SW 1271 (cell line): ENCODE measurements at regions not wholly inside any gene's neighbourhood (a gene's known extent, or its start where the extent isn't known, plus 50 kb on each side); places are given as distances from the start of the nearest gene placed in this dataset.

Source experiments
- DNase-seq, 2 experiments: peaks; one replicate each; lab custom pipeline; 2025; lab: John Stamatoyannopoulos, UW

DNA sequence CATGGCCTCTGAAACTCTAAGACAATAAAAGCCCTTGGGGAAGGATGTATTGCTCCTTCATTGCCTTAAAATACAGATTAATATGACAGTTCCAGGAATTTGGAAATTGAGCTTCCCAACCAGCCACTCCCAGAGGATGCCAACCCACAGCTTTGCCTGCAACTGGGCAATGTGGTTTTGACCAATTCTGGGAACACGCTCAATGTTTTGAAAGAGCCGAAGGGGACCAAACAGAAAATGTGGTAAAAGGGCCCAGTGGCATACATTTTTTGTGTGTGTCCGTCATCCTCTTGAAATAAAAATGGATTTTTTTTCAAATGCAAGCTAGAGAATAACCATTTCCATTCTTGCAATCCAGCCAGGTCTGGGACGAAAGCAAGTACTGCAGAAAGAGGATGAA lies 88.3 kb upstream of the PLEKHG7 start:
- no peak for DNase-seq

- DNase-seq = no peak
Observed at GRCh38 chr12:92614001-92614400, 88.8 kb upstream of the PLEKHG7 start.

- no peak for DNase-seq
Observed at GRCh38 chr12:92612611-92613010, 90.2 kb upstream of the PLEKHG7 start.

- DNase-seq = peak; percentile 32 to 46
Observed at GRCh38 chr12:92608151-92609091, 94.4 kb upstream of the PLEKHG7 start.

- DNase-seq = no peak
Observed at GRCh38 chr12:92606956-92607355, 95.8 kb upstream of the PLEKHG7 start.

GRCh38 chr12:92605621-92606170 lies 97.1 kb upstream of the PLEKHG7 start:
- no peak for DNase-seq

- no peak for DNase-seq
Observed at GRCh38 chr12:92604786-92605185, 98.0 kb upstream of the PLEKHG7 start.

GRCh38 chr12:92603741-92604432 lies 98.9 kb upstream of the PLEKHG7 start:
- no peak for DNase-seq

GRCh38 chr12:92602930-92603623 lies 99.7 kb upstream of the PLEKHG7 start:
- DNase-seq = no peak

GRCh38 chr12:92602476-92602875 lies 100.3 kb upstream of the PLEKHG7 start:
- DNase-seq = peak in 1 of 2 experiments; percentile 36

DNA sequence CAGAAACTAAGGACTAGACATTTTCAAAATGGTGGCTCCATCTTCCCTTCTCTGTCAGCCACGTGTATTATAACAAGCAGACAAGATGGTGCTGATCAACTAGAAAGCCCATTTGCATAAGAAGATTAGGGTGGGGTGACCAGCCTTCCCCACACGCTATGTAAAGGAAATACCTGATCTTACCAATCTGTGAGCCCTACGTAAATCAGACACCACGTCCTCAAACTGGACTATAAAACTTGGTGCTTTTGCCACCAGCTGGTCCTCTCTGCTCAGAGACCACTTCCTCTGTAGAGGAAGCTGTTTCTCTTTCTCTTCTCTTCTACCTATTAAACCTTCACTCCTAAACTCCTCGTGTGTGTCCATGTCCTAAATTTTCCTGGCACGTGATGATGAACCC lies 101.1 kb upstream of the PLEKHG7 start:
- no peak for DNase-seq

GRCh38 chr12:92601176-92601575 lies 101.6 kb upstream of the PLEKHG7 start:
- no peak for DNase-seq

GRCh38 chr12:92600052-92600451 lies 102.7 kb upstream of the PLEKHG7 start:
- no peak for DNase-seq

GRCh38 chr12:92597997-92598396 lies 104.8 kb upstream of the PLEKHG7 start:
- no peak for DNase-seq

GRCh38 chr12:92597118-92597517 lies 105.7 kb upstream of the PLEKHG7 start:
- no peak for DNase-seq

GRCh38 chr12:92596383-92596782 lies 106.4 kb upstream of the PLEKHG7 start:
- no peak for DNase-seq

DNA sequence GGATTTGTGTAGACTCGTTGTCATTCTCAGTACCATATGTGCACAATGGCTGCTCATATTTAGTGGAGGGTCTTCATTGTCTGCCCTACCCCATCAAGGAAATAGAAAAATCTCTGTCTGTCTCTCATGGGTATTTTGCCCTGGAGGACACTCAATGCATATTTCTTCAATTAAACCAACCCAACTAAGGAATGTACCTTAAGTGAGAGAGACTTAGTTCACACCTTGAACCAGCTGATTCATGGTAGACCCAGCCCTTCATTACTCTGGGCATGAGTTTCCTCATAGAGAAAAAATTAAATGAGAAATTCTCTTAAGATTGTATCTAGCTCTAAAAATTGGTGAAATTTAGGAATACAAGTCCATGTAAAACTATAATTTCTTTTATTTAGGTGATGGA lies 107.1 kb upstream of the PLEKHG7 start:
- DNase-seq = no peak

DNA sequence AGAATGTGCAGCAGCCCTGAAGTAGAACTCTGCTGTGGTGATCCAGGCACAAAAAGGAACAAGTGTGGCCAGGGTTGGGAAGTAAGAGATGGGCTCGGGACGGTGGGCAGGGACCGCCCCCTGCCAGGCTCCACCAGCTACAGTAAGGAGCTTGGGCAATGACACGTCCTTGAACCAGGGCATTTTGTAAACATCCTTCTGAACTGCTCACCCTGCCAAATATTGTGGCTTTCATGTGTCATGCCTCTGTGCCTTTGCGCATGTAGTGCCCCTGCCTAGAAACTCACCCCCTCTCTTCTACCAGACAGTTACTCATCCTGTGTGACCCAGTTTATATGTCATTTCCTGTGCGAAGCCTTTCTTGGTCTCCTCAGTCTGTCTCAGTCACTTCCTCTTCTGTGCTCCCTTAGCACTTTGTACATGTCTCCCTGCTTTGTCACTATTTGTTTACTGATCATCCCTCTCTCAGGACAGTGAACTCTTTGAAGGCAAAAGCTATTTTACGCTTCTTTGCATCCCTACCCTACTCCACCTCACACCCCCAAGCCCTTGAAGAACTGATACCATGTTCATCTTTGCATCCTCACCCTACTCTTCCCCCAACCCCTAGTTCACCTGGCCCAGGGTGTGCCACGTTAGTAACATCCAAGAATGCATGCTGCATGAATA lies 108.9 kb upstream of the PLEKHG7 start:
- DNase-seq = peak; percentile 79 to 85

DNA sequence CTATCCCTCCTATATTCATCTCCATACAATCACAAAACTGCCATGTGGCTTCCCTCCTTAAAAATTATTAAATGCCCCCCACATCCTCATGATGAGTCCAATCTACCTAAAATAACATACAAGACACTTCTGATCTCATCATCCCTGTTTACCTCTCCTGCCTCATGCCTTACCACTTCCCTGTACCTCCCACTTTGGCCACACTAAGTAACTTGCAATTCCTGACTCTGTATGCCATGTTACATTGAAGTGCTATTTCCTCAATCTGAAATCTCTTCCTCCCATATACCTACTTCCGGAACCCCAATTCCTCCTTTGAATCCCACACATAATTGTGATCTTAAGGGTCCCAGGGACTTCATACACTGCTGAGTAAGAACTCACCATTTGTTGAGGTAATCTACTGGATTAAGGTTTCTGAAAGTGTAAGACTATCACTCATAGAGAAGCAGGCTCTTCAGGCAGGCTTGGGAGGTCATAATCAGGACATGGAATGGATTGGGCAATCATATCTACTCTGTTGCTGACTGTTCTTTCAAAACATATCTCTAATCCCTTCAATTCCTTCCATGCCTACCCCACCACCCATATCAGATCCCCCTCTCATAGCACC lies 117.6 kb upstream of the PLEKHG7 start:
- no peak for DNase-seq

- no peak for DNase-seq
Observed at GRCh38 chr12:92583910-92584309, 118.9 kb upstream of the PLEKHG7 start.

GRCh38 chr12:92582893-92583292 lies 119.9 kb upstream of the PLEKHG7 start:
- no peak for DNase-seq
